B cell (primary cell): ENCODE measurements at regions not wholly inside any gene's neighbourhood (a gene's known extent, or its start where the extent isn't known, plus 50 kb on each side); places are given as distances from the start of the nearest gene placed in this dataset.
"Not testable (repeated sequence)": the region's sequence is repeated elsewhere in the genome, so short reads cannot be mapped to it uniquely, and the experiment has no call there.

Experiments
- CTCF ChIP-seq: fragments of 200-600 bp; IDR thresholded peaks from one replicate; pipeline ENCODE4 v1.8.0; 2022; ENCODE audit warnings: antibody characterized with exemption, mild to moderate bottlenecking
- EZH2 ChIP-seq: IDR thresholded peaks from 2 replicates; pipeline ENCODE4 v1.6.1; 2012; ENCODE audit warnings: borderline replicate concordance, low read depth, mild to moderate bottlenecking, moderate library complexity, low read length; ENCODE audit not compliant: insufficient read depth, poor library complexity, severe bottlenecking

DNA sequence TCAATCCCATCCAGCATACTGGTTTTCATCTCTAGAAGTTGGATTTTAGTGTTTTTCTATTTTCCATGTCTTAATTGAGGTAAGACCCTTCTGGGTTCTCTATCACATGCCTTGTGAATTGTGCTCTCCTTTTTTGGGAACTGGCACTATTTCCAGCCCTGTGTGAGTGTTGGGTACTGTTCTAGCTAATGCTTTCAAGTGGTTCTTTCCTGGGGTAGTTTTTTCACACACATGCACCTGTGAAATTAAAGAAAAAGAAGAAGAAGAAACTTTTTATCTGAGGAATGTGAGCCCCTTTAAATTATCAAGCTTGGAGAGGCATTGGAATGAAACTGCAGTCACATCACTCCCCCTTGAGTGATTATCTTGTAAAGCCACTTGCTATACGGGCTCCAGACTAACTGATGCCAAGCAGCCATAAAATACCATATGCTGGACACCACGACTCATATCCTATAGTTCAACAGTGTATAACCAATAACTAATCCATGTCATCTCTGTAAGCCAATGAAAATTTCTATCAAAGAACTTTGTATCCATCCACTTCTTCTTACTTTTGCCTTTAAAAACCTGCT lies 102.4 kb downstream of the FAM72B start:
- not testable (repeated sequence) for TF ChIP-seq CTCF, EZH2
